Suprapubic skin (tissue), 4 donors: ENCODE measurements at regions not wholly inside any gene's neighbourhood (a gene's known extent, or its start where the extent isn't known, plus 50 kb on each side); places are given as distances from the start of the nearest gene placed in this dataset.

Experiments
- CTCF ChIP-seq, 2 donors: fragments of 200-600 bp in 1 of 2; fragments of 450-650 bp in 1 of 2; sonication (generic) in 1 of 2; IDR thresholded peaks; one replicate each; pipeline ENCODE4 v1.5.1; 2016 to 2019; ENCODE audit warnings: antibody characterized with exemption in 2 of 2, mild to moderate bottlenecking in 1 of 2, moderate library complexity in 1 of 2
- POLR2A ChIP-seq, 2 donors: fragments of 450-650 bp; IDR thresholded peaks; one replicate each; pipeline ENCODE4 v1.6.1; 2017; ENCODE audit warnings: antibody characterized with exemption in 2 of 2, mild to moderate bottlenecking in 2 of 2, moderate library complexity in 2 of 2
- POLR2AphosphoS5 ChIP-seq, 3 donors: sonication (generic); formaldehyde crosslinking; IDR thresholded peaks; one replicate each; pipeline ENCODE4 v1.6.1; 2017; ENCODE audit warnings: antibody characterized with exemption in 3 of 3

GRCh38 chr14:54135804-54136280 is 179.2 kb upstream of the BMP4 start:
- TF ChIP-seq CTCF (IDR thresholded peaks at IDR 0.05) (no peak), POLR2AphosphoS5 (IDR thresholded peaks at IDR 0.05) (no peak), POLR2A (IDR thresholded peaks at IDR 0.05) (no peak)
